GM19467 (cell line): ENCODE measurements at regions not wholly inside any gene's neighbourhood (a gene's known extent, or its start where the extent isn't known, plus 50 kb on each side); places are given as distances from the start of the nearest gene placed in this dataset.
"Not testable (repeated sequence)": the region's sequence is repeated elsewhere in the genome, so short reads cannot be mapped to it uniquely, and the experiment has no call there.

Experiments used
- ATAC-seq: cut with Tn5 transposase; IDR thresholded peaks from one replicate; pipeline ENCODE4 v1.9.1; 2021; ENCODE audit warnings: mild to moderate bottlenecking, moderate library complexity; ENCODE audit not compliant: unreplicated experiment

- no peak for ATAC-seq
Measured at GRCh38 chrX:65831268-65831667, 163.8 kb downstream of the MSN start.

GRCh38 chrX:65828599-65828998, 161.1 kb downstream of the MSN start:
- ATAC-seq = no peak

- ATAC-seq = not testable (repeated sequence)
Measured at GRCh38 chrX:65825226-65825625, 157.8 kb downstream of the MSN start.

GRCh38 chrX:65821721-65822496, 154.5 kb downstream of the MSN start:
- ATAC-seq = no peak

- not testable (repeated sequence) for ATAC-seq
Measured at GRCh38 chrX:65819983-65820382, 152.5 kb downstream of the MSN start.

GRCh38 chrX:65813245-65813644, 145.8 kb downstream of the MSN start:
- ATAC-seq = no peak

GRCh38 chrX:65811558-65812228, 144.2 kb downstream of the MSN start:
- ATAC-seq = no peak
